GM23248 (cell line): ENCODE measurements at regions not wholly inside any gene's neighbourhood (a gene's known extent, or its start where the extent isn't known, plus 50 kb on each side); places are given as distances from the start of the nearest gene placed in this dataset.
A peak's percentile ranks its signal among the peaks of the same experiment; 100 is the strongest.

ENCODE experiments used
- DNase-seq: peaks from one replicate; pipeline ENCODE4 v3.0.0-alpha.2; 2015
- H2AFZ ChIP-seq: fragments of 200-600 bp; sonication (generic); 2 replicates; pipeline ENCODE4 v1.6.1; 2016; ENCODE audit warnings: antibody characterized with exemption
- H3F3A ChIP-seq: fragments of 200-600 bp; sonication (generic); 2 replicates; pipeline ENCODE4 v1.6.1; 2016; ENCODE audit warnings: mild to moderate bottlenecking, antibody characterized with exemption, mixed run types; ENCODE audit not compliant: insufficient read depth
- H3K27ac ChIP-seq: fragments of 200-600 bp; sonication (generic); 2 replicates; pipeline ENCODE4 v1.5.1; 2016; ENCODE audit warnings: mild to moderate bottlenecking
- H3K27me3 ChIP-seq: fragments of 200-600 bp; sonication (generic); replicated peaks from 2 replicates; pipeline ENCODE4 v1.6.1; 2016; ENCODE audit warnings: mild to moderate bottlenecking; ENCODE audit not compliant: insufficient read depth
- H3K36me3 ChIP-seq: fragments of 200-600 bp; sonication (generic); 2 replicates; pipeline ENCODE4 v1.6.1; 2016; ENCODE audit warnings: low read depth, mild to moderate bottlenecking
- H3K4me1 ChIP-seq: fragments of 200-600 bp; sonication (generic); 2 replicates; pipeline ENCODE4 v1.6.1; 2016; ENCODE audit warnings: mild to moderate bottlenecking; ENCODE audit not compliant: insufficient read depth
- H3K4me2 ChIP-seq: fragments of 200-600 bp; sonication (generic); one replicate; pipeline ENCODE4 v1.6.1; 2016; ENCODE audit warnings: mild to moderate bottlenecking; ENCODE audit not compliant: unreplicated experiment
- H3K4me3 ChIP-seq: fragments of 200-600 bp; sonication (generic); 2 replicates; pipeline ENCODE4 v1.5.1; 2016; ENCODE audit warnings: mild to moderate bottlenecking
- H3K79me2 ChIP-seq: fragments of 200-600 bp; sonication (generic); 2 replicates; pipeline ENCODE4 v1.6.1; 2016; ENCODE audit warnings: mild to moderate bottlenecking; ENCODE audit not compliant: insufficient read depth
- H3K9ac ChIP-seq: fragments of 200-600 bp; sonication (generic); 2 replicates; pipeline ENCODE4 v1.6.1; 2016; ENCODE audit warnings: mild to moderate bottlenecking
- H3K9me2 ChIP-seq: fragments of 200-600 bp; sonication (generic); 2 replicates; pipeline ENCODE4 v1.6.1; 2016; ENCODE audit warnings: mixed run types, mild to moderate bottlenecking, moderate library complexity; ENCODE audit not compliant: insufficient read depth
- H3K9me3 ChIP-seq: fragments of 200-600 bp; sonication (generic); one replicate; pipeline ENCODE4 v1.6.1; 2017; ENCODE audit warnings: low read depth
- H4K20me1 ChIP-seq: fragments of 200-600 bp; sonication (generic); 2 replicates; pipeline ENCODE4 v1.6.0; 2016; ENCODE audit not compliant: insufficient read depth
- EZH2 ChIP-seq: fragments of 200-600 bp; sonication (generic); IDR thresholded peaks from 2 replicates; pipeline ENCODE4 v1.6.1; 2018; ENCODE audit warnings: antibody characterized with exemption, mild to moderate bottlenecking; ENCODE audit not compliant: insufficient read depth, poor library complexity, severe bottlenecking
- EZH2phosphoT487 ChIP-seq: fragments of 200-600 bp; sonication (generic); IDR thresholded peaks from 2 replicates; pipeline ENCODE4 v1.6.1; 2018; ENCODE audit warnings: antibody characterized with exemption, moderate library complexity, mild to moderate bottlenecking, low read depth; ENCODE audit not compliant: insufficient read depth
- WGBS, 2 experiments: methylation state at CpG; one replicate each; pipeline ENCODE4 v1.1.6; 2015 to 2017; ENCODE audit warnings: low lambda C conversion rate in 2 of 2, low coverage in 1 of 2; ENCODE audit errors: missing lambda C conversion rate in 2 of 2; 5-methylcytosine and 5-hydroxymethylcytosine counted together
- in situ Hi-C: fragments of 300-500 bp; cut with MboI; formaldehyde crosslinking; loops from 2 replicates; pipeline ENCODE4 v1.15.0; 2020

GRCh38 chr16:73739049-73739769 lies 557.4 kb upstream of the PSMD7 start:
- Histone ChIP-seq H3K9me3 (no peaks in the 10 kb centered on the region), H3K4me2 (no peak overlapping the region), H4K20me1 (no peaks in the 10 kb centered on the region), H3K4me3 (no peak overlapping the region), H3K9ac (no peak overlapping the region), H3K9me2 (no peaks in the 10 kb centered on the region), H3K27me3 (no peaks in the 10 kb centered on the region), H3F3A (no peaks in the 10 kb centered on the region), H3K36me3 (no peaks in the 10 kb centered on the region), H3K79me2 (no peaks in the 10 kb centered on the region), H2AFZ (no peak overlapping the region), H3K4me1 (no peaks in the 10 kb centered on the region), H3K27ac (no peak overlapping the region)
- TF ChIP-seq EZH2, result no peak
- TF ChIP-seq EZH2phosphoT487, result no peak
- in situ Hi-C loops, result no loop called here
- no peak for DNase-seq
- WGBS, 2 experiments, result 56 to 72% methylated on average over 4 of the region's 4 CpGs

DNA sequence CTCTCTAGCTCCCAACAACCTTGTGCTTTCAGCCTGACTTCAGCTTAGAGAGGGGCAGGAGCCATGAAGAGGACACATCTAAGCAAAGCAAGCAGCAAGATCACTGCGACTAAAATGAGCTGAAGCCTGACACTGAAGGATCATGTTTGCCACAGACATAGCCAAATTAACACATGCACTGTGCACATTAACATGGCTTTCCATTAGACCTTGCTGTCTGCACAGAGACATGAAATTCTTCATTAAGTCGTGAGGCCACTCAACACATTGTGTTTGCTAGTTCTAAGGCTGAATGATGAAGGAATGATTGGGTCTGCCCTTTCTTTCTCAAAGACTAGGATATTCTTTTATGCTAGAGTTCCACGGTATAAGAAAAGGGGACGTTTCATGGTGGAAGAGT lies 558.3 kb upstream of the PSMD7 start:
- Histone ChIP-seq H3K79me2 (no peaks in the 10 kb centered on the region), H3K4me1 (no peaks in the 10 kb centered on the region), H3K27me3 (no peaks in the 10 kb centered on the region), H3K9ac (no peak overlapping the region), H3K9me3 (no peaks in the 10 kb centered on the region), H3K36me3 (no peaks in the 10 kb centered on the region), H3F3A (no peaks in the 10 kb centered on the region), H3K4me2 (no peak overlapping the region), H4K20me1 (no peaks in the 10 kb centered on the region), H3K27ac (no peak overlapping the region), H3K4me3 (no peak overlapping the region), H3K9me2 (no peaks in the 10 kb centered on the region), H2AFZ (no peak overlapping the region)
- DNase-seq, result no peak
- in situ Hi-C loops, result no loop called here
- 45 to 61% methylated on average over 4 of the region's 4 CpGs for WGBS, 2 experiments
- no peak for TF ChIP-seq EZH2
- no peak for TF ChIP-seq EZH2phosphoT487

GRCh38 chr16:73737637-73738036 lies 559.0 kb upstream of the PSMD7 start:
- WGBS, 2 experiments, result 29 to 35% methylated on average over 3 of the region's 3 CpGs
- Histone ChIP-seq H3K27me3 (no peaks in the 10 kb centered on the region), H3K4me2 (no peak overlapping the region), H4K20me1 (no peaks in the 10 kb centered on the region), H3K36me3 (no peaks in the 10 kb centered on the region), H3K9me3 (no peaks in the 10 kb centered on the region), H3K9me2 (no peaks in the 10 kb centered on the region), H2AFZ (no peak overlapping the region), H3K9ac (no peak overlapping the region), H3K4me1 (no peaks in the 10 kb centered on the region), H3K4me3 (no peak overlapping the region), H3K79me2 (no peaks in the 10 kb centered on the region), H3F3A (no peaks in the 10 kb centered on the region), H3K27ac (no peak overlapping the region)
- in situ Hi-C loops, result no loop called here
- TF ChIP-seq EZH2phosphoT487 (no peak), EZH2 (no peak)
- no peak for DNase-seq

DNA sequence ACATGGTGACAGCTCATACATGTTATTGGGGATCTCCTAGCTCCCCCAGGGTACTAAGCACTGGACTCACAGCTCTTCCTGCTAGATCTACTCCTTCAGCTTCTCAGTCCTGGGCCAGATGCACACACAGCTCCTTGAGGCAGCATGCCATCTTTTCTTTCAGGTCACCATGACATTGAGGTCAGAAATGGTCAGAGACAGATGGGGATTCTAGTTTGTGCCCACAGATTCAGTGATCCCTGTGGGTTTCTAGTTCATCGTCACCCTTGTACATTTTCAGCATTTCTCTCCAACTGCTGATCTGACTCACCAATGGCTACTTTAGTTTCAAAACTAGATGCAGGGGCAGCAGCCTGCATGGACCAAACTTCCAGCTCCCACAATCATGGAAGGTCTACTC lies 560.7 kb upstream of the PSMD7 start:
- Histone ChIP-seq H3K4me2 (no peak overlapping the region), H3F3A (no peaks in the 10 kb centered on the region), H3K9me3 (no peaks in the 10 kb centered on the region), H3K9me2 (no peaks in the 10 kb centered on the region), H3K36me3 (no peaks in the 10 kb centered on the region), H3K9ac (no peak overlapping the region), H4K20me1 (no peaks in the 10 kb centered on the region), H2AFZ (no peak overlapping the region), H3K4me3 (no peak overlapping the region), H3K79me2 (no peaks in the 10 kb centered on the region), H3K4me1 (no peaks in the 10 kb centered on the region), H3K27me3 (no peaks in the 10 kb centered on the region), H3K27ac (no peak overlapping the region)
- no peak for TF ChIP-seq EZH2phosphoT487
- no peak for TF ChIP-seq EZH2
- no peak for DNase-seq
- in situ Hi-C loops, result no loop called here
- WGBS, 2 experiments, result 83% methylated on average over 1 of the region's 1 CpG

GRCh38 chr16:73735018-73735417 lies 561.6 kb upstream of the PSMD7 start:
- 30 to 31% methylated on average over 3 of the region's 3 CpGs for WGBS, 2 experiments
- Histone ChIP-seq H3K9me3 (no peaks in the 10 kb centered on the region), H3F3A (no peaks in the 10 kb centered on the region), H3K9me2 (no peaks in the 10 kb centered on the region), H3K4me1 (no peaks in the 10 kb centered on the region), H3K27ac (no peak overlapping the region), H2AFZ (no peak overlapping the region), H3K27me3 (no peaks in the 10 kb centered on the region), H3K36me3 (no peaks in the 10 kb centered on the region), H3K4me2 (no peak overlapping the region), H3K4me3 (no peak overlapping the region), H3K9ac (no peak overlapping the region), H4K20me1 (no peaks in the 10 kb centered on the region), H3K79me2 (no peaks in the 10 kb centered on the region)
- TF ChIP-seq EZH2phosphoT487, result no peak
- no peak for TF ChIP-seq EZH2
- peak; percentile 66 for DNase-seq
- in situ Hi-C loops, result no loop called here
